Karpas-422 (cell line): ENCODE measurements at regions not wholly inside any gene's neighbourhood (a gene's known extent, or its start where the extent isn't known, plus 50 kb on each side); places are given as distances from the start of the nearest gene placed in this dataset.
"Not testable (repeated sequence)": the region's sequence is repeated elsewhere in the genome, so short reads cannot be mapped to it uniquely, and the experiment has no call there.

Source experiments
- DNase-seq: peaks from one replicate; pipeline ENCODE4 v3.0.0-alpha.2; 2015
- H2AFZ ChIP-seq: fragments of 200-600 bp; sonication (generic); 2 replicates; pipeline ENCODE4 v1.6.1; 2014; ENCODE audit warnings: antibody characterized with exemption, low read length, mixed read lengths
- H3K27ac ChIP-seq: fragments of 200-600 bp; sonication (generic); 2 replicates; pipeline ENCODE4 v1.5.1; 2014; ENCODE audit warnings: mild to moderate bottlenecking, low read length, moderate library complexity
- H3K27me3 ChIP-seq: fragments of 200-600 bp; sonication (generic); 2 replicates; pipeline ENCODE4 v1.6.1; 2014; ENCODE audit warnings: low read length, mixed read lengths
- H3K36me3 ChIP-seq: fragments of 200-600 bp; sonication (generic); 2 replicates; pipeline ENCODE4 v1.6.1; 2014; ENCODE audit warnings: low read length, mixed read lengths; ENCODE audit not compliant: insufficient read depth
- H3K4me1 ChIP-seq: fragments of 200-600 bp; sonication (generic); 2 replicates; pipeline ENCODE4 v1.6.1; 2014; ENCODE audit warnings: mild to moderate bottlenecking, low read length, mixed read lengths
- H3K4me2 ChIP-seq: fragments of 200-600 bp; sonication (generic); 2 replicates; pipeline ENCODE4 v1.6.1; 2014; ENCODE audit warnings: low read length, low read depth, mild to moderate bottlenecking; ENCODE audit not compliant: poor library complexity, severe bottlenecking
- H3K4me3 ChIP-seq: fragments of 200-600 bp; sonication (generic); 2 replicates; pipeline ENCODE4 v1.5.1; 2014; ENCODE audit warnings: mild to moderate bottlenecking, antibody characterized with exemption, low read length, mixed read lengths
- H3K79me2 ChIP-seq: fragments of 200-600 bp; sonication (generic); 2 replicates; pipeline ENCODE4 v1.6.1; 2014; ENCODE audit warnings: mild to moderate bottlenecking, low read length, mixed read lengths
- H3K9ac ChIP-seq: fragments of 200-600 bp; sonication (generic); 2 replicates; pipeline ENCODE4 v1.6.0; 2014; ENCODE audit warnings: low read length
- H3K9me2 ChIP-seq: fragments of 200-600 bp; sonication (generic), shearing (Covaris generic); replicated peaks from 2 replicates; pipeline ENCODE4 v1.6.0; 2014; ENCODE audit warnings: mild to moderate bottlenecking, low read length, moderate library complexity; ENCODE audit not compliant: insufficient read depth
- H3K9me3 ChIP-seq: fragments of 300-700, 200-600 bp; sonication (generic); 2 replicates; pipeline ENCODE4 v1.6.1; 2014; ENCODE audit warnings: low read length, mixed read lengths
- H4K20me1 ChIP-seq: fragments of 200-600 bp; sonication (generic); 2 replicates; pipeline ENCODE4 v1.6.1; 2014; ENCODE audit warnings: mild to moderate bottlenecking, antibody characterized with exemption, low read length, low read depth; ENCODE audit not compliant: insufficient read depth

DNA sequence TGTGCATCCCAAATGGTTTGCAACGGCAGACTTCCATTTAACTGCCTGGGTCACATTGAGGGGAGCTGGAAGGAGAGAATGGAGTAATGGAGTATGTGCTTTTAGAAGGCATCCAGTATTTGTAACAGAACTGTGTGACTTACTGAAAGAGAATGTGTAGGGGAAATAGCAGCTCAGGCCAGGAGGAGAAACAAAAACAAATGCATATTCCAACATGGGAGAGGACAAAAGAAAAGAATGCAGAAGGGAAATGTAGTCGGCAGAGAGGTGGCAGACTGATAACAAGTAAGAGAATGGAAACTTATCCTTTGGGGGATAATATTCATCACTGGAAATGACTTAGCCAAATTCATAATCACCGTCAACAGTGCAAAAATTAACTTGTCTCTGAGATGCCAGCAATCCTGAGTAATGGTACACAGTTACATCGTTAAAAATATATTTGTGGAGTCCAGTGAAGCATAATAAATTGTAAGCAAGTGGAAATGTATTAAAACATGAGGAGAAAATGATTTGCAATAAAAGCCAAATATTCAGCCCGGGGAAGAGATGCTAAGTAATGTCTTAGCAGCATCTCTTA, 294.9 kb upstream of the SGO1 start:
- H3K9me2 ChIP-seq: no peaks in the 10 kb centered on the region
- no peak overlapping the region for H3K9ac ChIP-seq
- no peaks in the 10 kb centered on the region for H3K79me2 ChIP-seq
- DNase-seq: no peak
- no peak overlapping the region for H3K4me2 ChIP-seq
- no peaks in the 10 kb centered on the region for H4K20me1 ChIP-seq
- H3K4me1 ChIP-seq: no peaks in the 10 kb centered on the region
- H3K9me3 ChIP-seq: no peaks in the 10 kb centered on the region
- no peak overlapping the region for H2AFZ ChIP-seq
- H3K36me3 ChIP-seq: no peaks in the 10 kb centered on the region
- no peak overlapping the region for H3K4me3 ChIP-seq
- H3K27me3 ChIP-seq: no peaks in the 10 kb centered on the region
- H3K27ac ChIP-seq: no peak overlapping the region

- no peaks in the 10 kb centered on the region for H3K79me2 ChIP-seq
- H3K4me3 ChIP-seq: no peak overlapping the region
- H2AFZ ChIP-seq: no peak overlapping the region
- no peaks in the 10 kb centered on the region for H4K20me1 ChIP-seq
- no peaks in the 10 kb centered on the region for H3K4me1 ChIP-seq
- no peak overlapping the region for H3K4me2 ChIP-seq
- no peaks in the 10 kb centered on the region for H3K36me3 ChIP-seq
- no peaks in the 10 kb centered on the region for H3K9me2 ChIP-seq
- no peak overlapping the region for H3K9ac ChIP-seq
- H3K9me3 ChIP-seq: no peaks in the 10 kb centered on the region
- no peak overlapping the region for H3K27ac ChIP-seq
- H3K27me3 ChIP-seq: no peaks in the 10 kb centered on the region
- no peak for DNase-seq
Measured at GRCh38 chr3:20478436-20478835, 292.4 kb upstream of the SGO1 start.

DNA sequence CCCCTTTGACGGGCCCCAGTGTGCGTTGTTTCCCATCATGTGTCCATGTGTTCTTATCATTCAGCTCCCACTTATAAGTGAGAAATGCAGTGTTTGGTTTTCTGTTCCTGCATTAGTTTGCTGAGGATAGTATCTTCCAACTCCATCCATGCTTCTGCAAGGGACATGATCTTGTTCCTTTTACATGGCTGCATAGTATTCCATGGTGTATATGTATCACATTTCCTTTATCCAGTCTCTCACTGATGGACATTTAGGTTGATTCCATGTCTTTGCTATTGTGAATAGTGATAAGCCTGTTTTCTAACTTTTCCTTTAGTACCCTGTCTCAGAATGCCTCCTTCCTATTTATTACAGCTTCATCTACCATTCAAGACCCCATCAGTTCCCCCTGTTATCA, 278.2 kb upstream of the SGO1 start:
- H3K4me1 ChIP-seq, H3K79me2 ChIP-seq, H3K9me3 ChIP-seq, H3K4me2 ChIP-seq, H2AFZ ChIP-seq, H3K9ac ChIP-seq, H3K4me3 ChIP-seq, H3K27me3 ChIP-seq, H3K36me3 ChIP-seq, DNase-seq, H3K27ac ChIP-seq, H3K9me2 ChIP-seq, H4K20me1 ChIP-seq: not testable (repeated sequence)

- H3K4me1 ChIP-seq: no peaks in the 10 kb centered on the region
Measured at GRCh38 chr3:20462723-20463122, 276.7 kb upstream of the SGO1 start.

GRCh38 chr3:20462226-20462625, 276.2 kb upstream of the SGO1 start:
- H3K79me2 ChIP-seq: no peaks in the 10 kb centered on the region
- no peaks in the 10 kb centered on the region; the same call in 1 of the 2 replicates for H3K9me2 ChIP-seq
- no peak for DNase-seq
- no peaks in the 10 kb centered on the region for H3K9me3 ChIP-seq
- no peaks in the 10 kb centered on the region for H3K4me1 ChIP-seq
- H3K27me3 ChIP-seq: no peaks in the 10 kb centered on the region
- no peak overlapping the region for H3K4me3 ChIP-seq
- H4K20me1 ChIP-seq: no peaks in the 10 kb centered on the region
- H3K27ac ChIP-seq: no peak overlapping the region
- H2AFZ ChIP-seq: no peak overlapping the region
- no peak overlapping the region for H3K9ac ChIP-seq
- no peaks in the 10 kb centered on the region for H3K36me3 ChIP-seq
- no peak overlapping the region for H3K4me2 ChIP-seq

More at GRCh38 chr3:20462723-20463122, 276.7 kb upstream of the SGO1 start:
- no peak overlapping the region for H2AFZ ChIP-seq
- no peaks in the 10 kb centered on the region for H3K79me2 ChIP-seq
- DNase-seq: no peak
- H3K27ac ChIP-seq: no peak overlapping the region
- no peaks in the 10 kb centered on the region for H3K27me3 ChIP-seq
- H3K4me2 ChIP-seq: no peak overlapping the region
- H4K20me1 ChIP-seq: no peaks in the 10 kb centered on the region
- no peak overlapping the region for H3K9ac ChIP-seq
- no peaks in the 10 kb centered on the region for H3K36me3 ChIP-seq
- no peaks in the 10 kb centered on the region for H3K9me3 ChIP-seq
- H3K4me3 ChIP-seq: no peak overlapping the region
- H3K9me2 ChIP-seq: no peaks in the 10 kb centered on the region; the same call in 1 of the 2 replicates

- Histone ChIP-seq H4K20me1 (no peaks in the 10 kb centered on the region), H3K79me2 (no peaks in the 10 kb centered on the region), H3K4me3 (no peak overlapping the region), H3K9me3 (no peaks in the 10 kb centered on the region), H3K9me2 (no peaks in the 10 kb centered on the region; the same call in 1 of the 2 replicates), H2AFZ (no peak overlapping the region), H3K27me3 (no peaks in the 10 kb centered on the region), H3K4me1 (no peaks in the 10 kb centered on the region), H3K9ac (no peak overlapping the region), H3K27ac (no peak overlapping the region), H3K4me2 (no peak overlapping the region), H3K36me3 (no peaks in the 10 kb centered on the region)
- DNase-seq: no peak
Measured at GRCh38 chr3:20458994-20459716, 273.1 kb upstream of the SGO1 start.

- H4K20me1 ChIP-seq: no peaks in the 10 kb centered on the region
- no peaks in the 10 kb centered on the region; the same call in 1 of the 2 replicates for H3K9me2 ChIP-seq
- H3K27me3 ChIP-seq: no peaks in the 10 kb centered on the region
- H3K9ac ChIP-seq: no peak overlapping the region
- no peaks in the 10 kb centered on the region for H3K36me3 ChIP-seq
- H3K79me2 ChIP-seq: no peaks in the 10 kb centered on the region
- no peak overlapping the region for H3K4me2 ChIP-seq
- H3K27ac ChIP-seq: no peak overlapping the region
- H3K4me3 ChIP-seq: no peak overlapping the region
- no peak for DNase-seq
- no peak overlapping the region for H2AFZ ChIP-seq
- no peaks in the 10 kb centered on the region for H3K4me1 ChIP-seq
- H3K9me3 ChIP-seq: no peaks in the 10 kb centered on the region
Measured at GRCh38 chr3:20456511-20456910, 270.5 kb upstream of the SGO1 start.

GRCh38 chr3:20451170-20451569, 265.2 kb upstream of the SGO1 start:
- Histone ChIP-seq H3K9ac (no peak overlapping the region), H3K9me2 (no peaks in the 10 kb centered on the region), H3K9me3 (no peaks in the 10 kb centered on the region), H2AFZ (no peak overlapping the region), H3K4me2 (no peak overlapping the region), H4K20me1 (no peaks in the 10 kb centered on the region), H3K36me3 (no peaks in the 10 kb centered on the region), H3K79me2 (no peaks in the 10 kb centered on the region), H3K27ac (no peak overlapping the region), H3K4me3 (no peak overlapping the region), H3K4me1 (no peaks in the 10 kb centered on the region), H3K27me3 (no peaks in the 10 kb centered on the region)
- no peak for DNase-seq
